ENCODE measurements at regions not wholly inside any gene's neighbourhood (a gene's known extent, or its start where the extent isn't known, plus 50 kb on each side); places are given as distances from the start of the nearest gene placed in this dataset.
A peak's percentile ranks its signal among the peaks of the same experiment; 100 is the strongest.
"Not testable (repeated sequence)": the region's sequence is repeated elsewhere in the genome, so short reads cannot be mapped to it uniquely, and the experiment has no call there.

DNA sequence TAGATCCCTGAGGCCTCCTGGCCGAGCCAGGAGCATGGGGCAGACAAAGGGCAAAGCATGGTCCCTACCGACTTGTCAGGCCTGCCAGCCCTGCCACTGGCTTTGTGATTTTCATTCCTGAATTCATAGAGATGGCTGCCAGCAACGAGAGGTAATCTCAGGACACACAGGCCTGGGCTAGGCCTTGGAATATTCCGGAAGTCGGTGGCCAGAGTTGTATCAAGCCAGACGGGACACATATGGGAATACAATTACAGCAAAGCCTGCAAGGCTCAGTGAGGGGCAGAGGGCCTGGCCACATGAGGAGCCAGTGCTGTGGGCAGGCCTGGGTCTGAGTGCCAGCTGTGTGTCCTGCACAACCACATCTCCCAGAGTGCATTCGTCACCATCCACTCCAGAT, 72.4 kb upstream of the PLGLB2 start:
- not testable (repeated sequence) for DNase-seq (ENCODE audit: low read depth)

DNA sequence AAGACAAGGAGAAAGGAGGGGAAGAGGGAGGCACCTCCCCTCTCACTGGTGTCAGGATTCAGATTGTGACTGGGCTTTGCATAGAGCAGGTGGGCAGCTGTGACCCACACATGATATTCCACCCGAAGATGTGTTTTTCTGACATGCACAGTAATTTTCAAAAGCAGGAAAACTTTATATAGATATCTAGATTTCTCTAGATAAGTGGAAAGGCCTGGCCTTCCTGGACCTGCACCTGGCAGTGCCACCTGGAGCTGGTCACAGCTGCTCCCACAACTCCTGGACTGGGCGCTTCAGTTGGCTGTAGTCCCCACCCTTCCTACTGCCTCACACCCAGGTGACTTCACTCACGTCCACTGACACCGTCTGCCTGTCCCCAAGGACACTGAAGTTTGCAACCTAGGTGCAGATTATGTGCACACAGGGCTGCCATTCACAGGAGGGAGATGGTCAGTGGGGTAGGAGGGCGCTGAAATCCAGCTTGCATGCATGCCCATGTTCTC, 70.4 kb upstream of the PLGLB2 start:
- not testable (repeated sequence) for DNase-seq (ENCODE audit: low read depth)

DNA sequence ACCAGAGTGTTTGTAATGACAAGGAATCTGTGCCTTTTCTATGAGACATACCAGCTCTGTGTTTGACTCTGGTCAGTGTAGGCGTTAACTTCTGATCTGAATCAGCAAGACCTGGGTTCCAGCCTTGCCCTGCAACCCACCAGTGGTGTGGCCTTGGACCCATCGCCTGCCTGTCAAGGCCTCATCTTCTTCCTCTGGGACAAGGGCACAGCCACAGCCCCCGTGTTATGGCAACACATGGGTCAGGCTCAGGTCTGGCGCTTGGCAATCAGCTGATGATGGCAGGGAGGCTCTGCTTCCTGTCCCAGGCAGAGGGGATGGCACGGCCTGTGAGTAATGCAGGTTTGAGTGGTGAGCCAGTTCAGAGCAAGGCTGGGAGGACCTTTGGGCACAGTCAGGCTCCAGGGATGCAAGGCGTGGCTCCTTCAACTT, 69.1 kb upstream of the PLGLB2 start:
- not testable (repeated sequence) for DNase-seq (ENCODE audit: low read depth)

DNA sequence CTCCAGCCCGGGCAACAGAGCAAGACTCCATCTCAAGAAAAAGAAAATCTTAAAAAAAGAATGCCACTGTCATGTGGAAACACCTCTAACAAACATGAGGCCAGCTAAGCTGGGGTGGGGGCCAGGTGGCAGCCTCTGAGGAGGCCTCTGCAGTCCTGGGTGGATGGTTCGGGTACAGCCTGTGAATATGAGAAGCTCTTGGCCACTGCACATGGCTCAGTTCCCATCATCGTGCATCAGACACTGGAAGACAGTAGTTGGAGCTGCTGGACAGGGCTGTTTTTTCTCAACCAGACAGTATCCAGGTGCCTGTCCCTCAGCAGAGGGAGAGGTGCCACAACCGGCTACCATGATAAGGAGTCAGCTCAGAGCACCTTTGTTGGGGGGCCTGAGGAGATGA, 67.9 kb upstream of the PLGLB2 start:
- not testable (repeated sequence) for DNase-seq (ENCODE audit: low read depth)

DNA sequence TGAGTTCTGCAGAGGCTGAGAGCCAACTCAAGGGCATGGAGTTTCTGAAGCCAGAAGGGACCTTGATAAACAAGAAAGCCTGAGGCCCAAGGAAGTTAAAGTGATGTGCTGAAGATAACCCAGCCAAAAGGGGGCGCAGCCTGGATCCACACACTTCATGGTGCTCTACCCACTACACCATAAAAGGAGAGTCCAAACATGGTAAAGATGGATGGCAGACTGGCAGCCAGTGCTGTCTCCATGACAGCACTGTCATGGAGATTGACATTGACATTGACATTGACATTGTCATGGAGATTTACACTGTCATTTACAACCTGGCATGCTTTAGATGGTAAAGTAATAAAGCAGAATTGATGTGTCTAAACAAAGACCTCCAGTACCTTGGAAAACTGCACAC, 67.2 kb upstream of the PLGLB2 start:
- not testable (repeated sequence) for DNase-seq (ENCODE audit: low read depth)

DNA sequence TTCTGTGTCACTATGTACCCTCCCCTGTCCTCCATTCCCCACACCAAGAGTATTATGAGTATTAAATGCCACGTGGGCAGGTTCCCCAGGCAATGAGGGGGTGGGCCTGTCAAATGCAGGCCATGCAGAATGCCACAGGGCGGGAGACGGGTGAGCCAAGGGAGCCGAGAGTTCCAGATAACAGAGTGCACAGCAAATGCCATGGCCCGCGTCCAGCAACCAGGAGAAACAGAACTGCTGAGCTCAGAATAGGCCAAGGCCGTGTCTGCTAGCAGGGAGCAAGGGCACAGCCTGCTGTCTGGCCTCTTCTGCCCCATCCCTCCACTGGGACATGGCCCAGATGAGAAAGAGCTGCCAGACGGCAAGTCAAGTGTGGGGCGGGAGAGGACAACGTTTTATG, 64.4 kb upstream of the PLGLB2 start:
- DNase-seq (ENCODE audit: low read depth), result not testable (repeated sequence)

DNA sequence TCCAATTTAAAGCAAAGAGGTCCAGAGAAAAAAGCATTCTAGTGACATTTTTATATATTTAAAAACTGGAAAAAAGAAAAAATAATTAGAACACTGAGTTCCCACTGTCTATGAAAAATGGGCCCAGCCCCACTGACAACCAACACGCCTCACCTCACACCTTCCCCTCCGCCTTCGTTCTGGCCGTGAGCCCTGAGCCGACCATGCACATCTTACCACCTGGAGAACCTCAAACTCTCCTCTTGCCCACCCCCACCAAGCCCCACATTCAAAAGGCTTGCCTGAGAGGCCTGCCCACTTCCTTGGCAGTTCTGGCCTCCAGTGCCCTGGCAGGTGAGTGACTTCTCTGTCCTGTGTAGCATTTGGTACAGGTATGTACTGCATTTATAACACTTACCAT, 63.9 kb upstream of the PLGLB2 start:
- not testable (repeated sequence) for DNase-seq (ENCODE audit: low read depth)

DNA sequence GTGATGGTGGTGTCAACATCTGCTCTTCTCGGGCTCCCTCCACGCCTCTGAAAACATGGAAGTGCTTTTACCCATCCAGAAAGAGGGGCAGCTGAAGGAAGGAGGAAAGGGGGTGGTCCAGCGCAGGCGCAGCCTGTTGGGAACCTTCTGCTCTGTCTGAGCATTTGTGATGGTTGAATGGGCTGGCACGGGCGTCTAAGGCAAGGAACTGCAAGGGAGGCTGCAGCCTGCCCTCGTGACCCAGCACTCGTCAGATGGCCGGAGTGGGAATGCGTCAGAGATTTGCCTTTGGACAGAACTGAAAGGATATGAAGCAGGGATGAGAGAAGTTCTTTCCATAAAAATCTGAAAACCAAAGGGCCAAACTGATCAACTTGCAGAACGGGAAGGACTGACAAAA, 62.3 kb upstream of the PLGLB2 start:
- not testable (repeated sequence) for DNase-seq (ENCODE audit: low read depth)

DNA sequence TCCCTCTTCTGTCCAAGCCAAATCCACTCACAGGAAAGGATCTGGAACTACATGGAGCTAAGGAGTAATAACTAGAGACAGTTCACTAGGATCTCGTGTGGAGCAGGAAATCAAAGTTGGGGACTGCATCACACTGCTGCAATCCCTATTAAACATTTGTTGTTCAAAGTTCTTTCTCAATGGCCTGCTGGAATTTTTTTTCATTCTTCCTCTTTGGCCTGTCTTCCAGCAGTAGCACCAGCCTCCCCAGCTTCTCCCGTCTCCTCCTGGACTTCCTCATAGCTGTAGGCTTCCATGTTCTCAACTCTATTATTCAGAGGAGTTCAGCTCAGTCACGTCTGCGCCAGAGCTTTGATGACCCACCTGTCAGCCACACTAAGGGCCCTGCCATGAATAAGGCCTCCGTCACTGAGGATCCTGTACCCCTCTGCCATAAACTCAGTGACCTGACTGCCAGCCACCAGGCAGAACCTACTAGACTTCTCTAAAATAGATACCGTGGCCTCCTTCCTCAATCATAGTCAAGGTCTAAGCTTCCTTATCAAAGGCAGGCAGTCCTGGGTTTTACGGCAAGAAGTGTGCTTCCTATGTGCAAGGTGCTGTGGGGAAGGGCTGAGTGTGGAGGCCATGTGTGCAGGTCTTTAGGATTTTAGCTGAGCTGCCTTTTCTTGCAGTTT, 60.9 kb upstream of the PLGLB2 start:
- not testable (repeated sequence) for DNase-seq (ENCODE audit: low read depth)

DNA sequence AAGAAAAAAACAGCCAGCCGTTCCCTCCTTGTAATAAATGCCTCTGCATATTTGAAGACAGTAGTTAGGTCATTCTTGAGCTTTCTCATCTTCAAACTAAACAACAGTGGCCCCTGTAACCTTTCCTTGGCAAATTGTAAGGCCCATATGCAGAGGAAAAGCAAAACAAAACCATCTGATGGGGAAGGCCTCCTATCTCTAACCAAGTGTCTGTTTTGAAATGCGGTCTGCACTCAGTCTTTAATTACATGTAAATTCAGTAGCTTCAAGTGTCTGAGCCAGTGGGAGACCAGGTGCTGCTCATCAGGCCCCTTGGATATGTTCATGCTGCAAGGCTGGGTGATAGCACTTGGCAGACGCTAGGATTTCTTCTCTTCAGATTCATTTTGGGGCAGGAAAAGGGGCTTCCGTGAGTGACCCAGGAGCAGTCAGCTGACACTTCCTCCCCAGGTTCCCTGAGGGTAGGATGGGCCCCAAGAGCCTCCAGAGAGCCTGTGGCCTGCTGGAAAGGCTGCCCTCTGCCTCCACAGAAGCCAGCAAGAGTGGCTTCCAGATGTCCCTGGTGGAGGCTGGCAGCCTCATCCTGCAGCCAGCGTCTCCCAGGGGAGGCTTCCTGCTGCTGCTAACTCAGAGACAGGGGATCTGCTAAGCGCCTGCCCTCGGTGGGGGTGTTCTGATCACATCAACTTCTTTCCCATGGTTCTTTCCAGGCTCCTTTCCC, 60.2 kb upstream of the PLGLB2 start:
- DNase-seq (ENCODE audit: low read depth), result not testable (repeated sequence)

DNA sequence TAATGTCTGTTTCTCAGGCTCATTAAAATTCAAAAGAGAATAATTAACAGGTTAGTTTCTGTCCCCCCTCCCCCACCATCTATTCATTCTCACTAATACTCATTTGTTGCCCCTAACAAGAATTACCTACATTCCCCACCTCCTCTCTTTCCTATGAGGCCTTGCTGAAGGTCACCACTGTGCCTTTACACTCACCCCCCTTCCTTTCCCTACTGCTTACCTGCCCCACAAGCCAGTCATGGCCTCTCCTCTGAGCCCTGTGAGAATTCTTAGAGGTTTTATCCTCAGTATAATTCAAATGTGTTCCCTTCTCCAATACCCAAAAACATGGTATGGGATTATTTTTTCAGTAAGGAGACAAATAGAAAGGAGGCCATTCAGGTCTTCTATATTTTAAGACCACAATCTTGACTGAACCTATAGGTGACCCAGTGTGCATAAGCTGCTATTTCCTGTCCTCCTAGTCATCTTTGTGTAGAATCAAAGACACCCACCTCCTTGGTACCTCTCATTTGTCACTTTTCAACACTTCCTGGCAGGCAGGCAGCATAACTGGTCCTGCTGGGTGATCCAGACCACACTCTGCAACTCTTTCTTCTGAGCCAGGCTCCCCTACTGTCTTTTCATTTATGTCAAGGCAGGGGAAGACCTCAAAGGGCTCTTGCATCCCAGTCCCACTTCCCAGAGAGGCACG, 55.8 kb upstream of the PLGLB2 start:
- DNase-seq (ENCODE audit: low read depth), result not testable (repeated sequence)

DNA sequence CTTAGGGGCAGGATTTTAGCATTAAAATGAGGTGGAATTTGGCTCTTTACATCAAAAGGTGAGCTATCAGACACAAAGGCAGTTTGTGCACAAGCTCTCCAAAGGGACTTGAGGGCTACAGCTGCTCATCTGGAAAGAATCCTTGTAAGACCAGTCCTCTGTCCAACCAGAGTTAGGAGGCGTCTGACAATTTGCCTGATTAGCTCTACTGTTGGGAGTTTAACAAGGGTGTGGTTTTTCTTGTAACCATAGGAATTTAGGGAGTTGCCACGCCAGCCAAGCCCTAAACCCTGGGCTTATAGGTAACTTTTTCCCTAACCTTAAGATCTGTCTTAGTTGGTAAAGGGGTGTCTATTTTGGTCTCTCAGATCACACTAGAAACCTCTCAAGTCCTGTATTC, 55.0 kb upstream of the PLGLB2 start:
- DNase-seq (ENCODE audit: low read depth), result not testable (repeated sequence)

DNA sequence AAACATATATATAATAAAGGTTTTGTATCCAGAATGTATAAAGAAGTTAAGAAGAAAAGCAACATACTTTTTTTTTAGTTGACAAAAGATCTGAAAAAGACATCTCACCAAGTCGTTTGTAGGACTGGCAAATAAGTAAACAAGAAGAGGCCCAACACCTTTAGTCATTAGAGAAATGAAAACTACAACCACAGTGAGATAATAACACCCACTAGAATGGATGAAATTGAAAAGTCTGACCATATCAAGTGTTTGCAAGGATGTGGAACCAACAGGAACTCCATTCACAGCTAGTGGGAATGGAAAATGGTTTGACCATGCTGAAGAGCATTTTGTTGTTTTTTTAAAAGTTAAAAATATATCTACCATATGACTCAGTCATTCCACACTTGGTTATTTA, 54.0 kb upstream of the PLGLB2 start:
- DNase-seq (ENCODE audit: low read depth), result not testable (repeated sequence)

DNA sequence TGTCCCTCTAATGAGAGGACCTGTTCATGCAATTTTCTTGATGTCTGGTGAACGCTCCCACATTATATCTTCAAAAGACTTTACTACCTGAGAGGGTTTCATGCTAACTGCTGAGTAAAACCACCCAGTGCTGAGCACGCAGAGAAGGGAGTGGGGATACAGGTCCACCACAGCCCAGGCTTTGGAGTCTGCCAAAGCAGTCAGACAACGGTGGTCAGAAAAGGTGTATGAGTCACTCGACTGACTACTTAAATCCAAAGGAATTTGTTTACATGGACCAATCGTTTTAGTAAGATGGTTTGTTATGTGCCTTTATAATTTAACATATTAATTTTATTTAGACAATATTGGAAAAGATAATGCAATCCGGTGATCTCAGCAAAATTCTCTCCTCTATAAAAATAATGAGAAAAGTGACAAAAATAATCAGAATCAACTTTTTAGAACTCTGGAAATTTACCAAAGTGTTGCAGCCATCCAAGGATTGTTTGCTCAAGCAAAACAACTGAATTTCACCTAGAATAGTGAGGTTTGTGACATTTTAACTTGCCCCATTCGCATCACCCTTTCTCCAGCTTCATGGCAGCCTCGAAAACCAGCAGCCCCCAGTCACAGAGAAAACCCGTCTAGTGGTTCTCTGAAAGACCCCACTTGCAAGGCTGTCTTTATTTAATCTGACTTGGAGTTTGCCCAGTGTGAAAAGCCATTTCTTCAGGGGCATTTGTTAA, 52.1 kb upstream of the PLGLB2 start:
- DNase-seq (ENCODE audit: low read depth), result peak; percentile 6

All from Daoy (cell line).